COLO829 (cell line): ENCODE measurements at regions not wholly inside any gene's neighbourhood (a gene's known extent, or its start where the extent isn't known, plus 50 kb on each side); places are given as distances from the start of the nearest gene placed in this dataset.
"Not testable (repeated sequence)": the region's sequence is repeated elsewhere in the genome, so short reads cannot be mapped to it uniquely, and the experiment has no call there.

Experiments
- DNase-seq: peaks from one replicate; pipeline ENCODE4 v3.0.0; 2012; ENCODE audit warnings: low spot score

DNA sequence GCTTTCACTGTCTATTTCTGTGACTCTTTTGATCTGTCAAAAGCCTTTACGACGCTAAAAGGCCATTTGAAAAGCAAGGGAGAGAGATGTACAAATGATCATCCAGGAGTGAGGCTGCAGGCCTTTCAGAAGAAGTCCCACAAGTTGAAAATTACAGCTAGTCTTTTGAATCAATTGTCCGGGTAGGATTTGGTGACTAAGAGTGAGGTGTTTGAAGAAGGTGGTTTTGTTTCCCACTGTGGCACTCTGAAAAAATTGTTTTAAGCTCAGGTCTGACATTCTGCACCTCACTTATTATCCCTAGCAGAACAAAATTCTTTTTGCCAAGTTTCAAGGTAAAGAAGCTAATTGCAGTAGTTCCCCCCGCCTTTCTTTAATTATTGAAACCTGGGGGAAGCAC is 50.8 kb upstream of the TMEM108 start:
- DNase-seq = no peak

DNA sequence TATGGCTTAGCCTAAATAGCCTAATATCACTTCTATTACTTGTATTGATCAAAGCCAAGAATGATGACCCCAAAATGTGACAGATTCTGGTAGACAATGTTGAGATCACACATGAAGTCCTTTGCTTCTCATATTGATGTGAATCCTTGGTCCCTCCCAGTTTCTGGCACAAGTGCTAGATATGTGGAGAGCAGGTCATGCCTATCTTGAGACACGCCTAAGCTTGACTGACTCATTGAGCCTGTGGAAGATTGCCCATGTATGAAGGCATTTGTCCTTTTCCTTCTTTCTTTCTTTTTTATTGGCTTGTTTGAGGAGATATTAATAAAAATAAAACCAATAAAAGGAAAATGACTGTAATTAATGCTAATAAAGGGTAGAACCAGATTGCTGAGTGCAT is 54.0 kb upstream of the TMEM108 start:
- no peak for DNase-seq

DNA sequence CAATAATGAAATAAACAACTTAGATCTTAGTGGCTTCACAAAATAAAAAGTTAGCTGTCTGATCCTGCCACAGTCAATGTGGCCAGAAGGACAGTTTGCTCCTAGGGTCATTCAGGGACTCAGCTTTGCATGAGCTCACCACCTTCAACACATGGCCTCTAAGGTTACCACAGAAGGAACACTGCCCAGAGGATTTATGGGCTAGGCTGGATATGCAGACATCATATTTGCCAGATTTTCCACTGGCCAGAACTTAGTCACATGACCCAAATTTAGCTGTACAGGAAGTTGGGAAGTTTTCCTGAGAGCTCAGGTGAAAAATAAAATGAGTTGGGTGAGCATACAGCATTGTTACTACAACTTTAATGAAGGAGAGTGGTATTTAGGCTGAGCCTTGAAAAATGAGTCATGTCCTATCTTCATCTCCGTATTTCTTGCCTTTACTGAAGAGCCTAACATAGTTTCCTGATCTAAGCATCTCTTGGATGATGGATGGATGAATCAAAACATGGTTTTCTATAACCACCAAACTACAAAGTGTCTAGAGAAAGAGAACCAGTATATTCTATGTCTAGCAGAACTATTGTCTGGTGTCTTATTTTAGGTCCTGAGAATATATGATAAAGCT is 54.9 kb upstream of the TMEM108 start:
- DNase-seq = no peak

DNA sequence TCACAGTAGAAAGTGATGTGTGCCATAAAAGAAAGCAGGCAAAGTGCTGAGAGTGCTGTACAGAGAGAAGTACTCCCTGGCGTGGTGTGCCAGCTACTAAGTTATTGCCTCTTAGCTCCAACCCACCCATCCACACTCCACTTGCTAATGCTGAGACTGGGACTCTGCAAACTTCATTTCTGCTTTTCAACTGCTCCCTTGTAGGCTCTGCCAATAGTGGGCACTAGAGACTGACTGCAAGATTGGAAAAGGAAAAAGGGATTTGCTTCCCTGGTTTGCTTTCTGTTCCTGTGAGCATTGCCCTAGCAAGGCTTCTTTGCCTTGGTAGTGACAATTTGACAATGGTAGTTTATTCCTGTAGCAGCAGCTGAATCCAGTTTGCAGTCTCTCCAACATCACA is 56.5 kb upstream of the TMEM108 start:
- no peak for DNase-seq

DNA sequence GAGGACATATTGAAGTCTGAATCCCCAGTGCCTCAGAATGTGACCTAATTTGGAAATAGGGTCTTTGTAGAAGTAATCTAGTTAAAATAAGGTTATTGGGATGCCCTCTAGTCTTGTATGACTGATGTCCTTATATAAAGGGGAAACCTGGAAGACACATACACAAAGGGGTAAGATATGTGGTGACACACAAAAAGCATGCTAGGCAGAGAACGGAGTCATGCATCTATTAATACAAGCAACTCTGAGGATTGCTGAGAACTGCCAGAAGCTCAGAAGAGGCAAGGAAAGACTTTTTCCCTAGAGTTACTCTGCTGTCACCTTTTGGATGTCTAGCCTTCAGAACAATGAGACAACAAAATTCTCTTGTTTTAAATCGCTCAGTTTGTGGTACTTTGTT is 58.1 kb upstream of the TMEM108 start:
- no peak for DNase-seq

DNA sequence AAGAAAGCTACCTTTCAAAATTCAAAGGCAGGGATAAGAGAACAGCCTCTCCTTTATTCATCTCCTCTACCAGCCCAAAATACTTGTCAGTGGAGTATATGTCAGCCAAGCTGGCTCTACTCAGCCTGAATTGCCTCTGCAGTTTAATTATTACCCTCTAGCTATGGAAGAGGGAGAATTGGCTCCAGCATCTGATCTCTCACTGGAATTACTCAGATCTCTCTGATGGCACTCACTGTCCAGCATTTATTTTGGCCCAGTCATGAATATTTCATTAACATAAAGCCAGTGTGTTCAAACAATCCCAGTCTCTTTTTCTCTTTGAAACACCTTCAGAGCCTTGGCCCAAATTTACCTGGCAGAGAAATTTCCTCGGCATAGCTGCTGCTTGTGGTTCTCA is 58.6 kb upstream of the TMEM108 start:
- DNase-seq = no peak

DNA sequence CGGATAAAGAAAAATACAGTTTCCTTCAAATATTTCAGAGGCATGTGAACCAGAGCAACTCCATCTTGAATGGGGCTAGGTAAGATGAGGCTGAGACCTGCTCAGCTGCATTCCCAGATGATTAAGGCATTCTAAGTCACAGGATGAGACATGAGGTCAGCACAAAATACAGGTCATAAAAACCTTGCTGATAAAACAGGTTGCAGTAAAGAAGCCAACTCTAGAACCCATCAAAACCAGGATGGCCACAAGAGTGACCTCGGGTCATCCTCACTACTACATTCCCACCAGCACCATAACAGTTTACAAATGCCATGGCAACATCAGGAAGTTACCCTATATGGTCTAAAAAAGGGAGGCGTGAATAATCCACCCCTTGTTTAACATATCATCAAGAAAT is 59.2 kb upstream of the TMEM108 start:
- DNase-seq = not testable (repeated sequence)

DNA sequence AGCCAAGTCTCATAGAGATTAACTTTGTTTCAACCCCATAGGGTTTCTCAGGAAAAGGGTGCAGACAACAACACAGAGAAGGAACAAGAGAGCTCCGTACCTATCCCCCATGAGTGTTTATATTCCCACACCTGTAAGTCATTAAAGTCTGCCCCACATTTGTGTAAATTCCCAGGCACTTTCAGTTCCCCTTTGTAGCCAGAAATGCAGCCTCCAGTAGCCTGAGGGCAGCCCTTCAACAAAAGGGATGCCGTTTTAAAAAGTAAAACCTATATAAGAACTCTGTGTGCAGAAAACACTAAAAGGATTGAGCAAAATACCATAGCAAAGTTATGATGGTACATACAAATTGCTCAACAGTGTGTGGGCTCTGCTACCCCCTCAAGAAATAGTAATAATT is 59.7 kb upstream of the TMEM108 start:
- DNase-seq = no peak

DNA sequence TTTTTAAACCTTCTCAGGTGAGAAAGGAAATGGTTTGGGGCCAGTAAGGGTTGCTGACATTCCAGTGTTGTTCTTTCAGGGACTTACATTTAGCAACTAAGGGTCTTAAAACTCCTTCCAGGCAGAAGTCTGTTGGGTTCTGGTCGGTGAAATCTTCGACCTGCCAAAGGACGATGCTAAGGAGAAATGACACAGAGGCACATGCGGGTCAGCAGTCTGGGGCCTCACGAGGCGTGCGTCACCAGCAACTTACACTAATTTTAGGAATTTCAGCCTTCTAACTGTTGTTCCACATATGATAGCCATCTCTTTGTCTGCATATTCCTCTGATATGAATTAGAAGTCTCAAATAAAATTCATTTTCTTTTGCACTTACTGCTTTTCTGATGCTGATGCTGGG is 64.1 kb upstream of the TMEM108 start:
- DNase-seq = no peak

DNA sequence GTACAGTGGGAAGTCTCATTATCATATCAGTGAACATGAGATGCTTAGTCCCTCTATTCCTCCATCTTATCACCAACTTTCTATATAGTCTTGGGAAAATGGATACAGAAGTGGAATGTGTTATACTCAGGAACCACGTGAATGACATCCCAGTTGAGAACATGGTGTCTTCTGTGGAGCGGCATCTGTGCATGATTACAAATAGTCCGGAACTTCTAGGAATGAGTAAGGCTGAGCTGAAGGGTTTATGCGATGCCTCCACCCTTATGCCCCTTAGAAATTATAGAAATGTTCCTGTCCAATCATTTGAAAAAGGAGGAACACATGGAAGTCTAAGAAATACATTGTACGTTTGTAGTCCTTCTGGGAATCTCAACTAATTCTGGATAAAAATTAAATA is 64.8 kb upstream of the TMEM108 start:
- DNase-seq = no peak

DNA sequence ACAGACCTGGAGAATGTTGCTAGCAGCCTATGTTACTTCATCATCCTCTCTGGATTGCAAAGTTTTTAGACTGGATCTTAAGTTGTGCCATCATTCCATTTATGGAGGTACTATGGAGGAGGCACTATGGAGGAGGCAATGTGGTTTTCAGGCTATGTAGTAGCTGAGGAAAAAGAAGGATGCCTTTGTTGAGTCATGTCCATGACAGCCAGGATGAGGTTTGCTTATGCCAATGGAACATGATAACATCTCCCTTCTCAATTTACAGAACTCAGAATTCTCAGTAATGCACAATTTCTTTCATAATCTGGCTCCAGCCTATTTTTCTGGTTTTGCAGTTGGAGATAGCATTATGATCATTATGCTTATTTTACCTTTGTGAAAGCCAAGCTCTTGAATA is 65.9 kb upstream of the TMEM108 start:
- DNase-seq = no peak

DNA sequence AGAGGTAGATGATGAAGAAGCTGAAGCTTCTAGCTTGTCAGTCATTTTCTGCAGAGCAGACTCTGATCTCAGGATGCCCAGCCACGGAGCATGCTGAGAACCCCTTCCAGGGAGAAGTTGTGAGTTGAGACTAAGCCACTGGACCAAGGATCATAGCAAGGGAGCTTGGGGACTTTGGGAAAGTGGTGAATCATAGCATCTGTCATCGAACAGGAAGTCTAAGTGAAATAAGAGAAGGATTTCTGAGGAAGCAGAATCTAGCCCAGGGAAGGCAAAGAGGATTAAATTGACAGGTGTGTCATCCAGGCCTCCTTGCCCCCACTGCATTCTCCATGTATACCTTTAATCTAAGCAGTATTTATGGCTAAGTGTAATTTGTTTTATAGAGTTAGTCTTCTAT is 71.8 kb upstream of the TMEM108 start:
- DNase-seq = no peak

DNA sequence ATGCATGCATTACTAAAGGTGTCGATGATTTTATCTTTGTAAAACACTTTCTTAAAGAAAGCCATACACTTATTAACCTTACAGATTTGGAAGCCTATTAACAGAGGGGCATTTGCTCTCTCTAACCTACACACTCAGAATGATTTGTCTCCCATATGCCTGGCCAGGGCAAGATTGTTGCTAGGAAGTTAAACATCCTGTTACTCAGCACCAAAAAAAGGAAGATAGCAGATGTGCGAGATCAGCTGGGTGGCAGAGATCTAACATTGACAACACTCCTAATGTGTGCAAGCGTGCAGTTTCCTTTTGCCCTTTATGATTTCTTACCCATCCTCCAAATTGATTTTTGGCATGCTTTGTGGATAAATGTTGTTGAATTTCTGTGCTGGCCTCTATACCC is 73.9 kb upstream of the TMEM108 start:
- no peak for DNase-seq

DNA sequence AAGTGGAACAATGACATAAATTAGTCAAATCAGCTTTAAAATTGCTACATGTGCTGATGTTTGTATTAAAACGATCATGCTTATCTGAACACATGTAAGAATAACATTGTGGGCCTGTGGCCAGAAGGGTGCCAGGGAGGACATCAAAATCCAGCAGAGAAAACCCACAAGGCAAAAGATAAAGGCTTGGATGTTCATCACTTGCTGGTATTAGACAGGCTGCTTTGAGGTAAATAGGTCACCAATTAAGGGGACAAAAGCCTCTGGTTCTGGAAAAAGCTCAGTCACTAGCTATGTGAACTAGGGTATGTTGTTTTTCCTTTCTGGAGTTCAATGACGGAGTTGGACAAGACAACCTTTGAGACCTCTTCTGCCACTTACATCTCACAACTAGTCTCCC is 74.4 kb upstream of the TMEM108 start:
- DNase-seq = no peak

DNA sequence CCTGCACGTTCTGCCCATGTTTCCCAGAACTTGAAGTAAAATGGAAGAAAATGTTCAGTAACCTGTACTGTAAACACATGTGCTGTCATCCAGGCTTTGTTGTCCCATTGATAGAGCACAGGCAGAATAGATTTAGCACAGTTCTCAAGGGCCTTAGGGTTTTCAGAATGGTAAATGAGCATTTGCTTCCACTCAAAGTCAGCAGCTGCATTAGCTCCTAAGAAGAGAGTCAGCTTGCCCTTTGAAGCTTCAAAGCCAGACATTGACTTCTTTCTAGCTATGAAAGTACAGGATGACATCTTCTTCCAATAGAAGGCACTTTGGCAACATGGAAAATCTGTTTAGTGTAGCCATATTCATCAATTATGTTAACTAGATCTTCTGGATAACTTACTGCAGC is 76.2 kb upstream of the TMEM108 start:
- no peak for DNase-seq

DNA sequence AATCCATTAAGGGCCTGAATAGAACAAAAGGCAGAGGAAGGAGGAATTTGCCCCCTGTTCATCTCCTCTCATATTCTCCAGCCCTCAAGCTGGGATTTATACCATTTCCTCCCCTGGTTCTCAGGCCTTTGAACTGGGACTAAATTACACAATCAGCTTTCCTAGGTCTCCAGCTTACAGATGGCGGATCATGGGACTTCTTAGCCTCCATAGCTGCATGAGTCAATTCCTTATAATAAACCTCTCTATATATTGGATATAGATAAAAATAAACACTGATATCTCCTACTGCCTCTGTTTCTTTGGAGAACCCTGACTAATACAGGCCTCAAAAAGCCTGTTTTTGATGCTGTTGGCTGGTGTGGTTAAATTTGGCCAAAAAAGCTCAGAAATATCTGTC is 84.5 kb upstream of the TMEM108 start:
- DNase-seq = no peak

DNA sequence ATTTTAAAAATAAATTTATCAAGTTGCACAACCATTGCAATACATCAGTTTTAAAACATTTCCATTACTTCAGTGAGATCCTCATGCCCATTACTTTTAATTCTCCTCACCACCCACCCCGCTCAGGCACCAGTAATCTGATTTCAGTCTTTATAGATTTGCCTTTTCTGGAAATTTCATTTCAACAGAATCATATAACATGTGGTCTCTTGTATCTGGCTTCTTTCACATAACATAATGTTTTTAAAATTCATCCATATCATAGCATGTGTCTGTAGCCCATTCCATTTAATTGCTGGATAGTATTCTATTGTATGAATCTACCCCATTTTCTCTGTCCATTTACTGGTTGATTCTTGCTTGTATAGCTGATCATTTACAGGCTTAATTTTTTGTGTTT is 110.3 kb upstream of the TMEM108 start:
- no peak for DNase-seq

DNA sequence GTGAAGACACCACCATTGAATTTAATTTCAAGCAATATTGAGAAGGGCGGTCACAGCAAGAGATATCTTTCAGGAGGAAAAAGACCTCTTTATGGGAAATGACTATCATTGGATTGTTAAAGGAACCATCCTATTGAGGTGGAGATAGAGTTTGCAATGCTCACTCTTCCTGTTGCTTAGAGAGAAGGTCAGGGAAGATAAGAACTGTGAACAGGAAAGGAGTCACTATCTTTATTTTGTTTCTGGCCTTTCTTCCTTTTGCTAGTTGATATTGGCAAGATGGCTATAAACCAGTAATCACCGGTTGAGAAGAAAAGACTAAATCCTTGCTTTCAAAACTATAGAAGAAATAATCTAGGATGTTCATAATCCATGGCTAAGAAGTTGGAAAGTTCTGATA is 112.1 kb upstream of the TMEM108 start:
- no peak for DNase-seq

DNA sequence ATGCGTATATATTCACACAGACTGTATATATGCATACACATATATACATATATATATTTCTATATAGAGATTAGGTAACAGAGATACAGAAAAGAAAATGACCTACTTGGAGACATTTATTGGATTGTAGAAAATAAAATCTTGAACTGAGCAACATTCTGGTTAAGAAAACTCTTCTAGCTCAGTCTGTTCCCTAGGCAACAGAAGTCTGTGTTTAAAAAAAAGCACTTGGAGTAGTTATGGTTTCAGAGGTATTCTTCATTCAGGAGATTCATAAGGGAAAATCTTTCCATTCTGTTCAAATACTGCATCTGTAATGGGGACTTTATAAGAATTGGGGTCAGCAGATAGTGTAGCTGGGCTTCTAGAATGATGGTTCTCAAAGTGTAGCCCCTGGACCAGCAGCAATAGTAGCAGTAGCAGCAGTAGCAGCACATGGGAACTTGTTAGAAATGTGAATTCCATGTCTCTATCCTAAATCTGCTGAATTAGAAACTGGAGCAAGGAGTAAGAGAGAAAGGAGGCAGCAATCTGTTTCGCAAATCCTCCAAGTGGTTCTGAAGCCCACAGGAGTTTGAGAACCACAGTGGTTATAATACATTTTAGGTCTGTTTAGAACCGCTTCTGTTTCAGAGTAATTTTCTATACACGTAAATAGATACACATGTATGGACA is 112.8 kb upstream of the TMEM108 start:
- DNase-seq = no peak

DNA sequence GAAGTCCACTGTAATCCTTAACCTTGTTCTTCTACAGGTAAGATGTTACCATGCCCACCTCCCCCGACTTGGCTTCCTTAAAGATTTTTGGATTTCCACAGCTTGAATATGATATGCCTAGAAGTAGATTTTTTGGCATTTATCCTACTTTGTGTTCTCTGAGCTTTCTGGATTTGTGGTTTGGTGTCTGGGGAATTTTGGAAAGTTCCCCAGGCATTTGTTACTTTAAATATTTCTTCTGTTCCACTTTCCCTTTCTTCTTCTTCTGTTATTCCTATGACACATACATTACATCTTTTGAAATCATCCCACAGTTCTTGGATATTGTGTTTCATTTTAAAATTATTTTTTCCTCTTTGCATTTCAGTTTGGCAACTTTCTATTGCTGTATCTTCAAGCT is 122.1 kb upstream of the TMEM108 start:
- DNase-seq = no peak

DNA sequence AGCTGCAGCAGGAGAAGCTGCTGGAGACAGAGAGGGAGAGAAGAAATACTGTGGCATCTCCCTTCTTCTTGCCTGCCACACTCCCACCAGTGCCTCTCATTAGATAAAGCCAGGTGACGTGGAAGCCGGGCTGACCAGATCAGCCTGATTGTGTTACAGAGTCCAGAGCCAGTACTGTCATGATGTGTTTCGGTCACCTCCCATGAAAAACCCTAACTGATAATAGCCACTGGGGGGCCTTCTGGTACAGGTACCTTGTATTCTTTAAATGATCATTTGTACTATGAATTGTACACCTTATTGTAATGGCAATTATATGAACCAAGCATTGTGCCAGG is 125.8 kb upstream of the TMEM108 start:
- DNase-seq = no peak

DNA sequence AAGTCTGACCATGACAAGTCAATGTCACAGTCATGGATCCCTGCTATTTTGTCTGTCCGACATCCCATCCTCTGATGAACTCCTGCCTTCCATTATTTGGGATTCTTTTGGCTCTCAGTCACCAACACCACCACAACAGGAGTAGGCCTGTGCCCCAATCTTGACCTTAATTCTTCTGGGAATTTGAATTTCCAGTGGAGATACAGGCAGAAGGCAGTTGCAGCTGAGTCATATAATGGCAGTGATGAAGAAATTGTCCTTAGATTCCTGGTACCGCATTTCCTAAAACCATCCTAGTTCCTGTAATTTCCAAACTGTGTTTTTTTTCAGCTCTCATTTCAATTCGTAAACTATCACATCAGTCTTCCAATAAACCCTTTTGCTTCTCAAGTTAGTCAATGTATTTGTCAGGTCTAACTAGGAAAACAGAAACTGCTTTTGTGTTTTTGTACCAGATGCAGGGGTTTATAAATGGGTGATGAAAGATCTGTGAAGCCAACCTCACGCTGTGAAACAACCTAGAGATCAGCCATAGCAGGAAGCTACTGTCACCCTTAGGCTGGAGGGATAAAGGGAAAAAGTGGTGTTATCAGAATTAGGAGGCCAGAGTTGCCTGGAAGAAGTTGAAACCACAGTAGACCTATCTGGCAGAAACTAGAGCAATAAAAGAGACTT is 126.3 kb upstream of the TMEM108 start:
- no peak for DNase-seq

DNA sequence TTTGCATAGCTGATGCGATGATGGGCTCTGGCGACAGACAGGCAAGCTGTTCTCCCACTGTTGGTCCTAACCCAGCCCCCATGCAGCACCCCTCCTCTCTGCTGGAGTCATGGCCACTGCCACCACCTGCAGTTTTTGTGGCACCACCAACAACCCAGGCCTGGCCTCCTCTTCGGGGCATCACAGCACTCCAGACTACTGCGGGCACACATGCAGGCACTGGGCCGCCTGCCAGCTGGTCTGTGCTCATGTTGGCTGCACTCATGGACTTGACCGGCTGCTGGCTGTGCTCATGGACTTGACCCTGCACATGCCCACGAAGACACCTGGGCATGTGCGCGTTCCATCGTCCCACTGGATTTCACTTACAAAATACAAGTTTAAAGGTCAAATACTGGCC is 130.9 kb upstream of the TMEM108 start:
- no peak for DNase-seq

DNA sequence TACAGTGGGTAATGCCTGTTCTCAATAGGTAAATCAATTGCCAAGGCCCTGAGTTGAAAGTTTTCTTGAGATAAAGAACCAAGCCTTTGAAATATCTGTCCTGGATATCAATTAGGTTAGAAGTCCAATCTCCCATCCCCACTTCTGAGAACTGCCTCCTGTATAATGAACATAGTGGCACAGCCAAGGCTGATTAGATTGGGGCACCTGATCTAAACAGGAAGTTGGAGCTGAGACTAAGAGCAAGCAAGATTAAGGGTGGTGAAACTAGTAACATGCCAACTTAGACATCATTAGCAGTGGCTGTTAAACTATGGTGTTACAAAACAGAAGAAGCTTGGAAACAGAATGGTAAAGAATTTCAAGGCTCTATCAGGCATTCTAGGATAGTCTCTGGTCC is 137.7 kb upstream of the TMEM108 start:
- DNase-seq = no peak
